ENCODE measurements at regions not wholly inside any gene's neighbourhood (a gene's known extent, or its start where the extent isn't known, plus 50 kb on each side); places are given as distances from the start of the nearest gene placed in this dataset.

DNA sequence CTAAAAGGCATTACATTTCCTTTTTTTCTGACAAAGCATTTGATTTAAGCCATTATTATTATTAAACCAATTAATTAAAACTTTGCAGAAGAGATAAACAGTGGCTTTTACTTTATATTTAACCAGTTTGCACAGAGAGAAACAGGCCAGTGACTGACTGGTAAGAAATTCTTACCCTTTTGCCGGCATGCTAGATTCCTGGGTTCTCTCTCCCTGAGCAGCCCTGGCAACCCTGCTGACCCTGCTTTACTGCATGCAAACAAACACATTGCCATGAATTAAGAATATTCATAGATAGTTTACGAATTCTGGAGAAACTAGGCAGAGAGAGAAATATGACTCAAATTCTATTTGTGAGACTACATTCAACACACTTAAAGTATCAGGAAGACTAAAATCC lies 1381.4 kb upstream of the IGFBP7 start (continued):
- TF ChIP-seq, protein P1, sequence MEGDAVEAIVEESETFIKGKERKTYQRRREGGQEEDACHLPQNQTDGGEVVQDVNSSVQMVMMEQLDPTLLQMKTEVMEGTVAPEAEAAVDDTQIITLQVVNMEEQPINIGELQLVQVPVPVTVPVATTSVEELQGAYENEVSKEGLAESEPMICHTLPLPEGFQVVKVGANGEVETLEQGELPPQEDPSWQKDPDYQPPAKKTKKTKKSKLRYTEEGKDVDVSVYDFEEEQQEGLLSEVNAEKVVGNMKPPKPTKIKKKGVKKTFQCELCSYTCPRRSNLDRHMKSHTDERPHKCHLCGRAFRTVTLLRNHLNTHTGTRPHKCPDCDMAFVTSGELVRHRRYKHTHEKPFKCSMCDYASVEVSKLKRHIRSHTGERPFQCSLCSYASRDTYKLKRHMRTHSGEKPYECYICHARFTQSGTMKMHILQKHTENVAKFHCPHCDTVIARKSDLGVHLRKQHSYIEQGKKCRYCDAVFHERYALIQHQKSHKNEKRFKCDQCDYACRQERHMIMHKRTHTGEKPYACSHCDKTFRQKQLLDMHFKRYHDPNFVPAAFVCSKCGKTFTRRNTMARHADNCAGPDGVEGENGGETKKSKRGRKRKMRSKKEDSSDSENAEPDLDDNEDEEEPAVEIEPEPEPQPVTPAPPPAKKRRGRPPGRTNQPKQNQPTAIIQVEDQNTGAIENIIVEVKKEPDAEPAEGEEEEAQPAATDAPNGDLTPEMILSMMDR (IDR thresholded peaks at IDR 0.05): no peak
- TF ChIP-seq, protein P2, sequence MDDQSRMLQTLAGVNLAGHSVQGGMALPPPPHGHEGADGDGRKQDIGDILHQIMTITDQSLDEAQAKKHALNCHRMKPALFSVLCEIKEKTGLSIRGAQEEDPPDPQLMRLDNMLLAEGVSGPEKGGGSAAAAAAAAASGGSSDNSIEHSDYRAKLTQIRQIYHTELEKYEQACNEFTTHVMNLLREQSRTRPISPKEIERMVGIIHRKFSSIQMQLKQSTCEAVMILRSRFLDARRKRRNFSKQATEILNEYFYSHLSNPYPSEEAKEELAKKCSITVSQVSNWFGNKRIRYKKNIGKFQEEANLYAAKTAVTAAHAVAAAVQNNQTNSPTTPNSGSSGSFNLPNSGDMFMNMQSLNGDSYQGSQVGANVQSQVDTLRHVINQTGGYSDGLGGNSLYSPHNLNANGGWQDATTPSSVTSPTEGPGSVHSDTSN (IDR thresholded peaks at IDR 0.05): no peak
- TF ChIP-seq FOXJ3 (CRISPR knock-in tag; IDR thresholded peaks at IDR 0.05) (no peak), SMC3 (IDR thresholded peaks at IDR 0.05; ENCODE audit: low read depth, low read length) (no peak), NFIC (IDR thresholded peaks at IDR 0.05; ENCODE audit: borderline replicate concordance) (no peak), TCF12 (IDR thresholded peaks at IDR 0.05) (no peak), TAF1 (IDR thresholded peaks at IDR 0.05; ENCODE audit: borderline replicate concordance, low read depth, low read length) (no peak), MEF2A (IDR thresholded peaks at IDR 0.05; ENCODE audit: borderline replicate concordance, low read depth) (no peak), NRF1 (IDR thresholded peaks at IDR 0.05; ENCODE audit: low read depth, low read length) (no peak)

DNA sequence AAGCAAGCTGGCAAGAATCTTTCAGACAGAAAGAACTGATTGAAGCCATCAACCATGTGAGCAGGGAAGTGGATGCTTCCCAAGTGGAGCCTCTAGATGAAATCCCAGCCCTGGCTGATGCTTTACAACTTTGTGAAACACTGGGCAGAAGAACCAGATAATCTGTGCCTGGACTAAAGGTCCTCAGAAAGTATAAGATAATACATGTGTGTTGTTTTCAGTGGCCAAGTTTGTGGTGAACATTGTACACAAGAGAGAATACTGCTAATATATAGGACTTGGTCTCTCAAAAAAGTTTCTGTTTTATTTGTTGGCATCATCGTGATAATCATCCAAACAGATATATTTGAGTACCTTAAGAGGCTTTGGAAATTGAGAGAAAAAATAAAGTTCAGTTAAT lies 1367.8 kb upstream of the IGFBP7 start:
- DNase-seq: no peak
- CTCF ChIA-PET: no interaction called here
- TF ChIP-seq RXRA (IDR thresholded peaks at IDR 0.05; ENCODE audit: borderline replicate concordance, low read depth): no peak
- TF ChIP-seq MXI1 (IDR thresholded peaks at IDR 0.05; ENCODE audit: low read depth, low read length): no peak
- TF ChIP-seq, protein P3, sequence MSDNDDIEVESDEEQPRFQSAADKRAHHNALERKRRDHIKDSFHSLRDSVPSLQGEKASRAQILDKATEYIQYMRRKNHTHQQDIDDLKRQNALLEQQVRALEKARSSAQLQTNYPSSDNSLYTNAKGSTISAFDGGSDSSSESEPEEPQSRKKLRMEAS (IDR thresholded peaks at IDR 0.05; ENCODE audit: low read depth): no peak
- TF ChIP-seq SIN3A (IDR thresholded peaks at IDR 0.05; ENCODE audit: borderline replicate concordance, low read depth, low read length): no peak
- TF ChIP-seq, protein P4, sequence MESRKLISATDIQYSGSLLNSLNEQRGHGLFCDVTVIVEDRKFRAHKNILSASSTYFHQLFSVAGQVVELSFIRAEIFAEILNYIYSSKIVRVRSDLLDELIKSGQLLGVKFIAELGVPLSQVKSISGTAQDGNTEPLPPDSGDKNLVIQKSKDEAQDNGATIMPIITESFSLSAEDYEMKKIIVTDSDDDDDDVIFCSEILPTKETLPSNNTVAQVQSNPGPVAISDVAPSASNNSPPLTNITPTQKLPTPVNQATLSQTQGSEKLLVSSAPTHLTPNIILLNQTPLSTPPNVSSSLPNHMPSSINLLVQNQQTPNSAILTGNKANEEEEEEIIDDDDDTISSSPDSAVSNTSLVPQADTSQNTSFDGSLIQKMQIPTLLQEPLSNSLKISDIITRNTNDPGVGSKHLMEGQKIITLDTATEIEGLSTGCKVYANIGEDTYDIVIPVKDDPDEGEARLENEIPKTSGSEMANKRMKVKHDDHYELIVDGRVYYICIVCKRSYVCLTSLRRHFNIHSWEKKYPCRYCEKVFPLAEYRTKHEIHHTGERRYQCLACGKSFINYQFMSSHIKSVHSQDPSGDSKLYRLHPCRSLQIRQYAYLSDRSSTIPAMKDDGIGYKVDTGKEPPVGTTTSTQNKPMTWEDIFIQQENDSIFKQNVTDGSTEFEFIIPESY (IDR thresholded peaks at IDR 0.05; ENCODE audit: borderline replicate concordance, low read depth): no peak
- TF ChIP-seq POLR2AphosphoS5 (IDR thresholded peaks at IDR 0.05; ENCODE audit: low read depth, low read length): no peak
- TF ChIP-seq, protein P5, sequence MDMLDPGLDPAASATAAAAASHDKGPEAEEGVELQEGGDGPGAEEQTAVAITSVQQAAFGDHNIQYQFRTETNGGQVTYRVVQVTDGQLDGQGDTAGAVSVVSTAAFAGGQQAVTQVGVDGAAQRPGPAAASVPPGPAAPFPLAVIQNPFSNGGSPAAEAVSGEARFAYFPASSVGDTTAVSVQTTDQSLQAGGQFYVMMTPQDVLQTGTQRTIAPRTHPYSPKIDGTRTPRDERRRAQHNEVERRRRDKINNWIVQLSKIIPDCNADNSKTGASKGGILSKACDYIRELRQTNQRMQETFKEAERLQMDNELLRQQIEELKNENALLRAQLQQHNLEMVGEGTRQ (IDR thresholded peaks at IDR 0.05; ENCODE audit: borderline replicate concordance, low read depth, low read length): no peak
- TF ChIP-seq, protein P1 (IDR thresholded peaks at IDR 0.05): no peak
- no peak for TF ChIP-seq FOXM1 (IDR thresholded peaks at IDR 0.05; ENCODE audit: low read depth)
- TF ChIP-seq, protein P6, sequence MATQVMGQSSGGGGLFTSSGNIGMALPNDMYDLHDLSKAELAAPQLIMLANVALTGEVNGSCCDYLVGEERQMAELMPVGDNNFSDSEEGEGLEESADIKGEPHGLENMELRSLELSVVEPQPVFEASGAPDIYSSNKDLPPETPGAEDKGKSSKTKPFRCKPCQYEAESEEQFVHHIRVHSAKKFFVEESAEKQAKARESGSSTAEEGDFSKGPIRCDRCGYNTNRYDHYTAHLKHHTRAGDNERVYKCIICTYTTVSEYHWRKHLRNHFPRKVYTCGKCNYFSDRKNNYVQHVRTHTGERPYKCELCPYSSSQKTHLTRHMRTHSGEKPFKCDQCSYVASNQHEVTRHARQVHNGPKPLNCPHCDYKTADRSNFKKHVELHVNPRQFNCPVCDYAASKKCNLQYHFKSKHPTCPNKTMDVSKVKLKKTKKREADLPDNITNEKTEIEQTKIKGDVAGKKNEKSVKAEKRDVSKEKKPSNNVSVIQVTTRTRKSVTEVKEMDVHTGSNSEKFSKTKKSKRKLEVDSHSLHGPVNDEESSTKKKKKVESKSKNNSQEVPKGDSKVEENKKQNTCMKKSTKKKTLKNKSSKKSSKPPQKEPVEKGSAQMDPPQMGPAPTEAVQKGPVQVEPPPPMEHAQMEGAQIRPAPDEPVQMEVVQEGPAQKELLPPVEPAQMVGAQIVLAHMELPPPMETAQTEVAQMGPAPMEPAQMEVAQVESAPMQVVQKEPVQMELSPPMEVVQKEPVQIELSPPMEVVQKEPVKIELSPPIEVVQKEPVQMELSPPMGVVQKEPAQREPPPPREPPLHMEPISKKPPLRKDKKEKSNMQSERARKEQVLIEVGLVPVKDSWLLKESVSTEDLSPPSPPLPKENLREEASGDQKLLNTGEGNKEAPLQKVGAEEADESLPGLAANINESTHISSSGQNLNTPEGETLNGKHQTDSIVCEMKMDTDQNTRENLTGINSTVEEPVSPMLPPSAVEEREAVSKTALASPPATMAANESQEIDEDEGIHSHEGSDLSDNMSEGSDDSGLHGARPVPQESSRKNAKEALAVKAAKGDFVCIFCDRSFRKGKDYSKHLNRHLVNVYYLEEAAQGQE (IDR thresholded peaks at IDR 0.05; ENCODE audit: low read depth, low read length): no peak
- TF ChIP-seq GABPA (IDR thresholded peaks at IDR 0.05; ENCODE audit: low read depth): no peak
- TF ChIP-seq EP300 (IDR thresholded peaks at IDR 0.05; ENCODE audit: borderline replicate concordance in 1 of 2, low read depth in 1 of 2, low read length in 1 of 2): no peak

More for the DNA sequence above, 1367.8 kb upstream of the IGFBP7 start:
- no peaks in the 10 kb centered on the region for H3K79me2 ChIP-seq (ENCODE audit: insufficient read depth)
- no peak overlapping the region for H3K9ac ChIP-seq
- no peaks in the 10 kb centered on the region for H3F3A ChIP-seq (replicated peaks; ENCODE audit: insufficient read depth)
- H3K4me2 ChIP-seq: no peak overlapping the region
- no peak overlapping the region for H3K4me3 ChIP-seq (ENCODE audit: low read depth in 2 of 2, low read length in 1 of 2)
- H3K36me3 ChIP-seq (replicated peaks in 1 of 2; ENCODE audit: control insufficient read depth in 1 of 2, insufficient read depth in 2 of 2, low read length in 1 of 2): no peaks in the 10 kb centered on the region
- H3K27me3 ChIP-seq (ENCODE audit: insufficient read depth): no peaks in the 10 kb centered on the region
- peaks cover 5% of the 10 kb centered on the region; the same call in 1 of the 2 replicates for H3K9me3 ChIP-seq
- peaks cover 5% of the 10 kb centered on the region; the same call in 1 of the 2 replicates for H3K9me2 ChIP-seq
- H3K27ac ChIP-seq (ENCODE audit: low read depth in 2 of 2, low read length in 1 of 2): no peak overlapping the region
- POLR2A ChIA-PET: no interaction called here
- 9% methylated on average over 1 of the region's 1 CpG for WGBS (ENCODE audit: low lambda C conversion rate)
- H2AFZ ChIP-seq (ENCODE audit: low read depth): no peak overlapping the region
- H4K20me1 ChIP-seq (ENCODE audit: insufficient read depth): no peaks in the 10 kb centered on the region
- H3K4me1 ChIP-seq (ENCODE audit: control insufficient read depth in 1 of 2, insufficient read depth in 2 of 2, low read depth in 1 of 2, low read length in 1 of 2): no peaks in the 10 kb centered on the region

All from SK-N-SH (cell line).